K562 (cell line): ENCODE measurements at regions not wholly inside any gene's neighbourhood (a gene's known extent, or its start where the extent isn't known, plus 50 kb on each side); places are given as distances from the start of the nearest gene placed in this dataset.

Experiments
- ARID1B ChIP-seq: fragments of 450-650 bp; IDR thresholded peaks from 2 replicates; pipeline ENCODE4 v1.6.1; 2016; ENCODE audit warnings: antibody characterized with exemption, mild to moderate bottlenecking, inconsistent platforms
- BRF2 ChIP-seq: IDR thresholded peaks from 3 replicates; pipeline ENCODE4 v1.6.1; 2011; ENCODE audit warnings: borderline replicate concordance, mild to moderate bottlenecking; ENCODE audit not compliant: insufficient read length, insufficient read depth
- CC2D1A ChIP-seq: fragments of 450-650 bp; IDR thresholded peaks from 2 replicates; pipeline ENCODE4 v1.6.1; 2017; ENCODE audit warnings: mild to moderate bottlenecking
- CHD2 ChIP-seq: IDR thresholded peaks from 2 replicates; pipeline ENCODE4 v1.6.1; 2011; ENCODE audit warnings: low read depth, low read length
- EGR1 ChIP-seq: fragments of 450-650 bp; conservative IDR thresholded peaks from 2 replicates; pipeline ENCODE4 v1.6.1; 2017; ENCODE audit warnings: mild to moderate bottlenecking
- FOXP1 ChIP-seq: sonication (generic); formaldehyde crosslinking; IDR thresholded peaks from 2 replicates; pipeline ENCODE4 v1.8.0; 2022; ENCODE audit warnings: mild to moderate bottlenecking, missing genetic modification reagents
- KDM1A ChIP-seq, 2 experiments: fragments of 450-650 bp; IDR thresholded peaks; 2 replicates each; pipeline ENCODE4 v1.6.1; 2016; ENCODE audit warnings: mild to moderate bottlenecking in 2 of 2
- KLF1 ChIP-seq: fragments of 450-650 bp; IDR thresholded peaks from 2 replicates; pipeline ENCODE4 v1.6.1; 2016; ENCODE audit warnings: missing genetic modification characterization, missing compliant biosample characterization
- MAFG ChIP-seq: fragments of 450-650 bp; conservative IDR thresholded peaks from 2 replicates; pipeline ENCODE4 v1.6.1; 2016; ENCODE audit warnings: missing genetic modification characterization, missing compliant biosample characterization
- MED1 ChIP-seq: sonication (generic); formaldehyde crosslinking; IDR thresholded peaks from 2 replicates; pipeline ENCODE4 v1.8.1; 2023; ENCODE audit warnings: missing genetic modification reagents, borderline replicate concordance
- NFE2L1 ChIP-seq: fragments of 450-650 bp; IDR thresholded peaks from 2 replicates; pipeline ENCODE4 v1.6.1; 2016; ENCODE audit warnings: missing genetic modification characterization, low read depth, mild to moderate bottlenecking, missing compliant biosample characterization, moderate library complexity, borderline replicate concordance
- NONO ChIP-seq, 2 experiments: fragments of 200-400 bp in 1 of 2; fragments of 450-650 bp in 1 of 2; formaldehyde crosslinking in 1 of 2; IDR thresholded peaks; 2 replicates each; pipeline ENCODE4 v1.6.1; 2017; ENCODE audit warnings: low read depth in 2 of 2, mild to moderate bottlenecking in 2 of 2, moderate library complexity in 2 of 2, low read length in 1 of 2
- PHF20 ChIP-seq: fragments of 450-650 bp; IDR thresholded peaks from 2 replicates; pipeline ENCODE4 v1.6.1; 2018; ENCODE audit not compliant: partially characterized antibody
- RBM14 ChIP-seq: fragments of 200-400 bp; formaldehyde crosslinking; IDR thresholded peaks from 2 replicates; pipeline ENCODE4 v1.6.1; 2018; ENCODE audit warnings: low read depth, mild to moderate bottlenecking, low read length, moderate library complexity, borderline replicate concordance; ENCODE audit not compliant: insufficient read depth
- TBP ChIP-seq: optimal IDR thresholded peaks from 2 replicates; pipeline ENCODE3; 2011; ENCODE audit warnings: low read depth, low read length, improper control_type of control experiment
- YY1 ChIP-seq, 3 experiments: IDR thresholded peaks; 2 replicates each; pipeline ENCODE4 v1.6.1; 2011; ENCODE audit warnings: low read length in 2 of 3, mild to moderate bottlenecking in 2 of 3, moderate library complexity in 2 of 3, borderline replicate concordance in 1 of 3, control low read depth in 1 of 3, low read depth in 1 of 3; ENCODE audit not compliant: insufficient read depth in 3 of 3, insufficient replicate concordance in 2 of 3, control insufficient read depth in 1 of 3, insufficient read length in 1 of 3; ENCODE audit errors: extremely low read depth in 1 of 3
- ZEB2 ChIP-seq: fragments of 450-650 bp; IDR thresholded peaks from 2 replicates; pipeline ENCODE4 v1.6.1; 2016
- ZFP36 ChIP-seq: fragments of 150-350 bp; IDR thresholded peaks from 2 replicates; pipeline ENCODE4 v1.6.1; 2018; ENCODE audit warnings: low read length, low read depth; ENCODE audit not compliant: partially characterized antibody
- ZNF311 ChIP-seq: fragments of 250-450 bp; sonication (Bioruptor Pico); IDR thresholded peaks from 2 replicates; pipeline ENCODE4 v1.4.0; 2020; ENCODE audit warnings: mild to moderate bottlenecking, moderate library complexity
- TF ChIP-seq, protein P1 (sequence below): fragments of 450-650 bp; IDR thresholded peaks from 2 replicates; pipeline ENCODE4 v1.6.1; 2018; ENCODE audit not compliant: partially characterized antibody
- TF ChIP-seq, protein P2 (sequence below), 2 experiments: fragments of 450-650 bp in 1 of 2; sonication (generic) in 1 of 2; formaldehyde crosslinking in 1 of 2; IDR thresholded peaks in 1 of 2; conservative IDR thresholded peaks in 1 of 2; 2 replicates each; pipeline versions ENCODE4 v1.6.1 to v1.8.1; 2016 to 2023; ENCODE audit warnings: mild to moderate bottlenecking in 2 of 2, moderate library complexity in 2 of 2, inconsistent platforms in 1 of 2, missing genetic modification reagents in 1 of 2

DNA sequence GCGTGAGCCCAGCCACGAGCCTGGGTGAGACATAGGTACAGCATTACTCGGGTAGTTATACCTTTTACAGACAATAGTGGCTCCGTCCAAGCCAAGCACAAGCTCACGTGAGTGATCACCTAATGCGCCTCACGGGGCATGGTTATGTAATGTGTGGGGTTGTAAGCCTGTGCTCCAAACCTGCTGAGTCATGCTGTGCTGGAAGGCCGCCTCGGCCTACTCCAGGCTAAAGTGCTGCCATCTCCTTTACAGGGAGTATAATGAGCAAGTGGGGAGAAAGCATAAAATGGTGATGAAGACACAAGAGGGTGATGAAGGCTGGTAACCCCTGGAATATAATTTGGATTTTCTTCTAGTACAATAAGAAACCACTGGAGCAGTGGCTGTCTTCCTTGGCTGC lies 175.8 kb upstream of the STT3B start (continued):
- TF ChIP-seq, protein P1, sequence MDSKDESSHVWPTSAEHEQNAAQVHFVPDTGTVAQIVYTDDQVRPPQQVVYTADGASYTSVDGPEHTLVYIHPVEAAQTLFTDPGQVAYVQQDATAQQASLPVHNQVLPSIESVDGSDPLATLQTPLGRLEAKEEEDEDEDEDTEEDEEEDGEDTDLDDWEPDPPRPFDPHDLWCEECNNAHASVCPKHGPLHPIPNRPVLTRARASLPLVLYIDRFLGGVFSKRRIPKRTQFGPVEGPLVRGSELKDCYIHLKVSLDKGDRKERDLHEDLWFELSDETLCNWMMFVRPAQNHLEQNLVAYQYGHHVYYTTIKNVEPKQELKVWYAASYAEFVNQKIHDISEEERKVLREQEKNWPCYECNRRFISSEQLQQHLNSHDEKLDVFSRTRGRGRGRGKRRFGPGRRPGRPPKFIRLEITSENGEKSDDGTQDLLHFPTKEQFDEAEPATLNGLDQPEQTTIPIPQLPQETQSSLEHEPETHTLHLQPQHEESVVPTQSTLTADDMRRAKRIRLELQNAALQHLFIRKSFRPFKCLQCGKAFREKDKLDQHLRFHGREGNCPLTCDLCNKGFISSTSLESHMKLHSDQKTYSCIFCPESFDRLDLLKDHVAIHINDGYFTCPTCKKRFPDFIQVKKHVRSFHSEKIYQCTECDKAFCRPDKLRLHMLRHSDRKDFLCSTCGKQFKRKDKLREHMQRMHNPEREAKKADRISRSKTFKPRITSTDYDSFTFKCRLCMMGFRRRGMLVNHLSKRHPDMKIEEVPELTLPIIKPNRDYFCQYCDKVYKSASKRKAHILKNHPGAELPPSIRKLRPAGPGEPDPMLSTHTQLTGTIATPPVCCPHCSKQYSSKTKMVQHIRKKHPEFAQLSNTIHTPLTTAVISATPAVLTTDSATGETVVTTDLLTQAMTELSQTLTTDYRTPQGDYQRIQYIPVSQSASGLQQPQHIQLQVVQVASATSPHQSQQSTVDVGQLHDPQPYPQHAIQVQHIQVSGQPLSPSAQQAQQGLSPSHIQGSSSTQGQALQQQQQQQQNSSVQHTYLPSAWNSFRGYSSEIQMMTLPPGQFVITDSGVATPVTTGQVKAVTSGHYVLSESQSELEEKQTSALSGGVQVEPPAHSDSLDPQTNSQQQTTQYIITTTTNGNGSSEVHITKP, result peak; percentile 53
- TF ChIP-seq ZFP36 (peak; percentile 74), MED1 (no peak), YY1 (IDR thresholded peaks at IDR 0.05; ENCODE audit: borderline replicate concordance in 1 of 3, control insufficient read depth in 1 of 3, extremely low read depth in 1 of 3, insufficient read depth in 3 of 3, insufficient read length in 1 of 3, insufficient replicate concordance in 2 of 3, low read depth in 1 of 3, low read length in 2 of 3) (peak in 1 of 3 experiments; percentile 76), NONO (IDR thresholded peaks at IDR 0.05; ENCODE audit: low read depth in 2 of 2, low read length in 1 of 2) (0 out of 4 replicates have a peak, but pooled peaks of 1 of the 2 experiments have one; percentile 37), TBP (no peak), NFE2L1 (tag) (peak; percentile 97), MAFG (peak; percentile 99), ZEB2 (peak; percentile 53), BRF2 (no peak), EGR1 (0 out of 2 replicates have a peak, but pooled peaks have one; percentile 4), KLF1 (tag) (no peak), RBM14 (no peak), PHF20 (peak; percentile 21), KDM1A (IDR thresholded peaks at IDR 0.05) (peak in 1 of 2 experiments; percentile 34; a peak in 1 of 4 replicates), CHD2 (no peak), FOXP1 (CRISPR knock-in tag) (no peak), ARID1B (peak; percentile 67), CC2D1A (peak; percentile 23; the same call in 1 of the 2 replicates), ZNF311 (no peak)
- TF ChIP-seq, protein P2, sequence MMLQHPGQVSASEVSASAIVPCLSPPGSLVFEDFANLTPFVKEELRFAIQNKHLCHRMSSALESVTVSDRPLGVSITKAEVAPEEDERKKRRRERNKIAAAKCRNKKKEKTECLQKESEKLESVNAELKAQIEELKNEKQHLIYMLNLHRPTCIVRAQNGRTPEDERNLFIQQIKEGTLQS (IDR thresholded peaks at IDR 0.05), result peak; percentile 77
- TF ChIP-seq, protein P2 (CRISPR knock-in tag; conservative IDR thresholded peaks at IDR 0.05), result no peak
